HEK293 (cell line): ENCODE measurements at regions not wholly inside any gene's neighbourhood (a gene's known extent, or its start where the extent isn't known, plus 50 kb on each side); places are given as distances from the start of the nearest gene placed in this dataset.

Source experiments
- CTCF ChIA-PET: fragments of 350-600 bp; formaldehyde crosslinking; extraction: SDS; loops from one replicate; lab custom pipeline; 2021; ENCODE audit warnings: antibody characterized with exemption; lab: Yijun Ruan, JAX
- POLR2A ChIA-PET: fragments of 300-600 bp; formaldehyde crosslinking; extraction: SDS; loops from one replicate; lab custom pipeline; 2020; ENCODE audit warnings: antibody characterized with exemption, inconsistent platforms; lab: Yijun Ruan, JAX
- H3K27ac ChIP-seq: fragments of 200-500 bp; sonication (Bioruptor generic); 2 replicates; pipeline ENCODE4 v1.5.1; 2014; ENCODE audit warnings: low read depth, low read length, control low read depth, inconsistent platforms; ENCODE audit errors: extremely low read depth
- H3K36me3 ChIP-seq, 2 experiments: fragments of 200-500 bp in 1 of 2; sonication (Bioruptor generic) in 1 of 2; 1 replicate in 1 of 2; 2 replicates in 1 of 2; pipeline ENCODE4 v1.5.1; 2014 to 2017; ENCODE audit warnings: inconsistent platforms in 2 of 2, low read length in 2 of 2; ENCODE audit not compliant: control insufficient read depth in 2 of 2, insufficient read depth in 1 of 2
- H3K4me1 ChIP-seq: fragments of 200-500 bp; sonication (Bioruptor generic); 2 replicates; pipeline ENCODE4 v1.5.1; 2014; ENCODE audit warnings: mild to moderate bottlenecking, low read length, inconsistent platforms; ENCODE audit not compliant: control insufficient read depth, insufficient read depth
- H3K4me3 ChIP-seq: 2 replicates; pipeline ENCODE4 v1.5.1; 2011; ENCODE audit warnings: low read depth, mild to moderate bottlenecking, control low read depth, low read length, moderate library complexity
- H3K9me3 ChIP-seq: fragments of 200-500 bp; sonication (Bioruptor generic); 2 replicates; pipeline ENCODE4 v1.5.1; 2014; ENCODE audit warnings: low read depth, low read length, inconsistent platforms; ENCODE audit not compliant: control insufficient read depth, insufficient read depth
- EGR2 ChIP-seq: fragments of 450-650 bp; formaldehyde crosslinking; IDR thresholded peaks from 2 replicates; pipeline ENCODE4 v1.5.1; 2016; ENCODE audit warnings: low read depth, missing biosample characterization, missing genetic modification characterization
- GLIS1 ChIP-seq: fragments of 450-650 bp; formaldehyde crosslinking; IDR thresholded peaks from 2 replicates; pipeline ENCODE4 v1.5.1; 2016; ENCODE audit warnings: missing biosample characterization, missing genetic modification characterization
- PATZ1 ChIP-seq: fragments of 450-650 bp; formaldehyde crosslinking; IDR thresholded peaks from 2 replicates; pipeline ENCODE4 v1.5.1; 2016; ENCODE audit warnings: missing biosample characterization, missing genetic modification characterization
- PRDM6 ChIP-seq: fragments of 450-650 bp; formaldehyde crosslinking; IDR thresholded peaks from 2 replicates; pipeline ENCODE4 v1.5.1; 2017; ENCODE audit warnings: missing biosample characterization, missing genetic modification characterization
- SP7 ChIP-seq: fragments of 450-650 bp; formaldehyde crosslinking; IDR thresholded peaks from 2 replicates; pipeline ENCODE4 v1.5.1; 2016; ENCODE audit warnings: missing biosample characterization, missing genetic modification characterization
- TCF7L2 ChIP-seq: IDR thresholded peaks from 2 replicates; pipeline ENCODE4 v1.6.1; 2011; ENCODE audit warnings: low read depth, mild to moderate bottlenecking, inconsistent platforms, low read length, moderate library complexity, borderline replicate concordance
- ZBTB6 ChIP-seq: fragments of 450-650 bp; formaldehyde crosslinking; IDR thresholded peaks from 2 replicates; pipeline ENCODE4 v1.5.1; 2017; ENCODE audit warnings: missing biosample characterization, missing genetic modification characterization
- ZBTB8A ChIP-seq: fragments of 450-650 bp; formaldehyde crosslinking; IDR thresholded peaks from 2 replicates; pipeline ENCODE4 v1.5.1; 2016; ENCODE audit warnings: missing biosample characterization, missing genetic modification characterization
- ZFHX2 ChIP-seq: fragments of 450-650 bp; formaldehyde crosslinking; conservative IDR thresholded peaks from 2 replicates; pipeline ENCODE4 v1.5.1; 2016; ENCODE audit warnings: missing biosample characterization, missing genetic modification characterization
- ZFP37 ChIP-seq: fragments of 450-650 bp; formaldehyde crosslinking; IDR thresholded peaks from 2 replicates; pipeline ENCODE4 v1.5.1; 2016; ENCODE audit warnings: missing biosample characterization, missing genetic modification characterization
- ZNF18 ChIP-seq: fragments of 450-650 bp; formaldehyde crosslinking; IDR thresholded peaks from 2 replicates; pipeline ENCODE4 v1.5.1; 2016; ENCODE audit warnings: missing biosample characterization, missing genetic modification characterization
- ZNF2 ChIP-seq: fragments of 450-650 bp; formaldehyde crosslinking; IDR thresholded peaks from 2 replicates; pipeline ENCODE4 v1.5.1; 2016; ENCODE audit warnings: missing biosample characterization, missing genetic modification characterization
- ZNF394 ChIP-seq: fragments of 450-650 bp; formaldehyde crosslinking; IDR thresholded peaks from 2 replicates; pipeline ENCODE4 v1.5.1; 2016; ENCODE audit warnings: missing biosample characterization, missing genetic modification characterization, mild to moderate bottlenecking, moderate library complexity, borderline replicate concordance
- ZNF629 ChIP-seq: fragments of 450-650 bp; formaldehyde crosslinking; IDR thresholded peaks from 2 replicates; pipeline ENCODE4 v1.5.1; 2017; ENCODE audit warnings: missing biosample characterization, missing genetic modification characterization
- ZSCAN18 ChIP-seq: fragments of 450-650 bp; formaldehyde crosslinking; IDR thresholded peaks from 2 replicates; pipeline ENCODE4 v1.5.1; 2016; ENCODE audit warnings: missing biosample characterization, missing genetic modification characterization

- H3K27ac ChIP-seq: no peak overlapping the region
- no peaks in the 10 kb centered on the region for H3K36me3 ChIP-seq
- no peaks in the 10 kb centered on the region for H3K9me3 ChIP-seq
- H3K4me3 ChIP-seq: no peak overlapping the region
- ChIA-PET CTCF (interaction anchor here (1.0 kb wide), 1 partner anchor 768 kb away, joined by 3 read pairs; no protein-coding TSS in a partner anchor), POLR2A (no interaction called here)
- no peaks in the 10 kb centered on the region for H3K4me1 ChIP-seq
- TF ChIP-seq PRDM6: peak; percentile 30; the same call in 1 of the 2 replicates
- no peak for TF ChIP-seq TCF7L2
- no peak for TF ChIP-seq ZNF2 (tag by site-specific recombination)
These were observed 91.3 kb downstream of the SPRY2 start for GRCh38 chr13:80249516-80250212.

- no peak overlapping the region for H3K4me3 ChIP-seq
- ChIA-PET POLR2A (no interaction called here), CTCF (no interaction called here)
- no peaks in the 10 kb centered on the region for H3K36me3 ChIP-seq
- peak; percentile 81 for TF ChIP-seq ZNF18
- TF ChIP-seq EGR2 (tag by site-specific recombination): peak; percentile 69
- TF ChIP-seq ZFHX2: peak; percentile 54
- no peak for TF ChIP-seq ZFP37
- peak; percentile 96 for TF ChIP-seq SP7 (tag by site-specific recombination)
- TF ChIP-seq ZBTB8A (tag by site-specific recombination): 0 out of 2 replicates have a peak, but pooled peaks have one; percentile 31
- TF ChIP-seq ZBTB6: no peak
- TF ChIP-seq PATZ1 (tag by site-specific recombination): no peak
- no peak for TF ChIP-seq ZNF394 (tag by site-specific recombination)
- no peak for TF ChIP-seq GLIS1 (tag by site-specific recombination)
- no peak for TF ChIP-seq ZNF629 (tag by site-specific recombination)
- TF ChIP-seq ZSCAN18: no peak
- H3K9me3 ChIP-seq: no peaks in the 10 kb centered on the region
- H3K4me1 ChIP-seq: no peaks in the 10 kb centered on the region
- H3K27ac ChIP-seq: no peak overlapping the region
These were observed 95.7 kb downstream of the SPRY2 start for GRCh38 chr13:80245162-80245733.
